Body of pancreas (tissue), 4 donors: ENCODE measurements at regions not wholly inside any gene's neighbourhood (a gene's known extent, or its start where the extent isn't known, plus 50 kb on each side); places are given as distances from the start of the nearest gene placed in this dataset.

Source experiments
- POLR2A ChIP-seq, 3 donors: fragments of 450-650 bp; IDR thresholded peaks; one replicate each; pipeline ENCODE4 v1.6.1; 2016; ENCODE audit warnings: antibody characterized with exemption in 3 of 3, mild to moderate bottlenecking in 2 of 3
- TF ChIP-seq, protein P1 (sequence below), 7 experiments: fragments of 450-650 bp in 4 of 7; fragments of 200-600 bp in 3 of 7; sonication (generic) in 3 of 7; IDR thresholded peaks; one replicate each; pipeline ENCODE4 v1.5.1; 2016 to 2019; ENCODE audit warnings: antibody characterized with exemption in 7 of 7

DNA sequence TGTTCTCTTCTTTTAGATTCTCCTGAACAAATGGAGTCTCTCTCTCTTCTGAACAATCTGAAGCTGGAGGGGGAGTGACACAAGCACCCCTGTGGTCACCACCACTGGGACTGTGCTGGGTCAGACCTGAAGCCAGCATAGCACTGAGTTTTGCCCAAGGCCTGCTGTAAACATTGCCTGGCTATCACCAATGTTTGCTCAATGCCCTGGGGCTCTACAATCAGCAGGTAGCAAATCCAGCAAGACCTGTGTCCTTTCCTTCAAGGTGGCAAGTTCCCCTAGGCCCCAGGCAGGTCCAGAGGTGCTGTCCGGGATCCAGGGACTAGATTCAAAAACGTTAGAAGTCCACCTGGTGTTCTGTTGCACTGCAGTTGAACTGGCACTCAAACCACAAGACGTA lies 282.8 kb upstream of the PROX1 start:
- TF ChIP-seq, protein P1, sequence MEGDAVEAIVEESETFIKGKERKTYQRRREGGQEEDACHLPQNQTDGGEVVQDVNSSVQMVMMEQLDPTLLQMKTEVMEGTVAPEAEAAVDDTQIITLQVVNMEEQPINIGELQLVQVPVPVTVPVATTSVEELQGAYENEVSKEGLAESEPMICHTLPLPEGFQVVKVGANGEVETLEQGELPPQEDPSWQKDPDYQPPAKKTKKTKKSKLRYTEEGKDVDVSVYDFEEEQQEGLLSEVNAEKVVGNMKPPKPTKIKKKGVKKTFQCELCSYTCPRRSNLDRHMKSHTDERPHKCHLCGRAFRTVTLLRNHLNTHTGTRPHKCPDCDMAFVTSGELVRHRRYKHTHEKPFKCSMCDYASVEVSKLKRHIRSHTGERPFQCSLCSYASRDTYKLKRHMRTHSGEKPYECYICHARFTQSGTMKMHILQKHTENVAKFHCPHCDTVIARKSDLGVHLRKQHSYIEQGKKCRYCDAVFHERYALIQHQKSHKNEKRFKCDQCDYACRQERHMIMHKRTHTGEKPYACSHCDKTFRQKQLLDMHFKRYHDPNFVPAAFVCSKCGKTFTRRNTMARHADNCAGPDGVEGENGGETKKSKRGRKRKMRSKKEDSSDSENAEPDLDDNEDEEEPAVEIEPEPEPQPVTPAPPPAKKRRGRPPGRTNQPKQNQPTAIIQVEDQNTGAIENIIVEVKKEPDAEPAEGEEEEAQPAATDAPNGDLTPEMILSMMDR (IDR thresholded peaks at IDR 0.05) = no peak
- no peak for TF ChIP-seq POLR2A (IDR thresholded peaks at IDR 0.05)
